Fibroblast of skin of right quadriceps (primary cell): ENCODE measurements at regions not wholly inside any gene's neighbourhood (a gene's known extent, or its start where the extent isn't known, plus 50 kb on each side); places are given as distances from the start of the nearest gene placed in this dataset.
A peak's percentile ranks its signal among the peaks of the same experiment; 100 is the strongest.
"Not testable (repeated sequence)": the region's sequence is repeated elsewhere in the genome, so short reads cannot be mapped to it uniquely, and the experiment has no call there.

Experiments
- DNase-seq: peaks from one replicate; pipeline ENCODE4 v3.0.0-alpha.2; 2013

- DNase-seq = no peak
Observed at GRCh38 chr5:116998024-116998423, 423.4 kb upstream of the SEMA6A start.

DNA sequence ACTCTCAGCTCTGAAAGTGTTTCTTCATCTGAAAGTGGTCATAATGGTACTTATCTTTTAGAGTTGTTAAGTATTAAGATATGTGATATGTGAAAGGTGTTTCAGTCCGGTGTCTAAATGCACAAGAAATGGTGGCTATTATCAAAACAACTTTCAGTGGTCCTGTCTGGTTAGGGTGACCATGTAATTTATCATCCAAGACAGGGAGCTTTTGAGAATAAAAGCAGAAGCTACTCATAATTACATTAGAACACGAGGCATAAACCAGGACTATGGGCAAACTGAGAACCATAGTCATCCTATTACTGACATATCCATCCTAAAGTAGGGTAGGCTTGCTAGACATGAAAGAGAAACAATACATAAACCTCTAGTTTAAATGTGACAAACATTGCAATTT lies 418.1 kb upstream of the SEMA6A start:
- no peak for DNase-seq

- no peak for DNase-seq
Observed at GRCh38 chr5:116989995-116990394, 415.4 kb upstream of the SEMA6A start.

DNA sequence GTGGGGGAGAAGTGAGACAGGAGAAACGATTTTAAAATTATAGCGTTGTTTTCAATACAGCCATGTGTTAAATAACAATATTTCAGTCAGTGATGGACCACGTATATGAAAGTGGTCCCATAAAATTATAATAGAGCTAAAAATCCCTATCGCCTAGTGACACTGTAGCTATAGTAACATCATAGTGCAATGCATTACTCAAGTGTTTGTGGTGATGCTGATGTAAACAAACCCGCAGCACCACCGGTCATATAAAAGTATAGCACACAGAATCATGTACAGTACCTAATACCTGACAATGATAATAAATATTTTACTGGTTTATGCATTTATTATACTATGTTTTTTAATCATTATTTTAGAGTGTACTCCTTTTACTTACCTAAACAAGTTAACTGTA lies 407.4 kb upstream of the SEMA6A start:
- DNase-seq = no peak

GRCh38 chr5:116980581-116980980 lies 406.0 kb upstream of the SEMA6A start:
- no peak for DNase-seq

DNA sequence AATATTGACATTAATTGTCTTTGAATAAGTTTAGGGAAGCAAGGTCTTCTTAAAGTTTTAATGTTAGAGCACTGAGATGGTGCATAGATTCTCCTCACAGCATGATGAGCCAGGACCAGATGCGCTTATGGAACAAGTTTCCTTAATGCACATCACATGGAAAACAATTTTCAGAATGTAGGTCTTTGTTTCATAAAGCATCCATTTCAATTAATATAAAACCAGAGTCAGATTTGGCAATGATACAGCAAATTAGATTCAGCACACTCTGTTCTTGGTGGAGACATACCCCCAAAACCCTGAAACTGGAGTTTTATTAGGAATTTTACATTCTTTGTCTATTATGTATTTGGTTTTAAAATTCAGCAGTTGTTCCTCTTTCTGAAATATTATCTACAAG lies 402.1 kb upstream of the SEMA6A start:
- DNase-seq = no peak

GRCh38 chr5:116971131-116971530 lies 396.5 kb upstream of the SEMA6A start:
- DNase-seq = no peak

- DNase-seq = no peak
Observed at GRCh38 chr5:116970318-116970717, 395.7 kb upstream of the SEMA6A start.

DNA sequence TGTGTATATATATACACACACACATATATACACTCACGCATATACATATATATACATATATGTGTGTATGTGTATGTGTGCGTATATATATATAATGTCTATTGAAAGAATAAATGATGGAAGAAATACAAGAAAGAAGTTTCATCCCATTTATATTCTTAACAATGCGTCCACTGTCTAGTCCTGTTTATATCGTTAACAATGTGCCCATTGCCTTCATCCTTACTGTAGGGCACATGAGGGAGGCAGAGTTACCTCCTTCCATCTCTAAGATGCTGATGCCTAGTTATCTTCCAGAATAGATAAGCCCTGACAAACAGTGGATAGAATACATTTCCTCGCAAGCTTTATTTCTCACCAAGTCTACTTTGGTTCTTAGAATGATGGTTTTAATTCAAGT lies 389.8 kb upstream of the SEMA6A start:
- no peak for DNase-seq

DNA sequence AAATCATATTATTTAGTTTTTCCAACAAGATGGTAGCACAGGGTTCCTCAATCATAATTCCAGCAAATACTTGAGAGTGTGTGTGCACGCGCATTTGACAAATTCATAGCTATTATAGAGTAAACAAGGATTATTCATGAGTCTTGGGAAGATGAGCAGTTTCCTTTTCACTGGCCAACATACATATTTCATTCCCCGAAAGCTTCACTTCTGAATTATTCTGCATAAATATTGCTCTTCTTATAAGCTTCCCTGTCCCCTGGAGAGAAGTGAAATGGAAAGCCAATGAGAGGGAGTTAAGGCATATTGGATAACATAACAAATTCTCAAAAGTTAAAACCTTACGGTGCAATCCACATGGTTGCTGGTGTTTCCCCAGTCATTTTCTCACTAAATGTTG lies 386.4 kb upstream of the SEMA6A start:
- DNase-seq = no peak

DNA sequence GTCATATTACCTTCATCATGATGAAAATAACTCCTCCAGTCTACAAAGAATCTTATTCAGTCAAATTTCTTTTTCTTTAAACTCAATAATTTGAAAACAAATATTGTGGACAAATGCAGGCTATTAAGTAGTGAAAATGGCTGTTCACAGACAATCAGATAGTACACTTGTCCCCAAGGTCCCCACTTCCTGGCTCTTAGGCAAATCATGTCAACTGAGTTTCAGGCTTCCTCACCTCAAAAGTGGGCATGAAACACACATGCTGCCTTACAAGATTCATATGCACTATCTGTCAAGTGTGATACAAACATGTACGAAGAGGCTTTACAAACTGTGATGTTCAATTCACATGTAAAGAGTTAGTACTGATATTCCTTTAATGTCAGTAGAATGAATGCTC lies 385.2 kb upstream of the SEMA6A start:
- DNase-seq = no peak

- no peak for DNase-seq
Observed at GRCh38 chr5:116953251-116953930, 378.8 kb upstream of the SEMA6A start.

- no peak for DNase-seq
Observed at GRCh38 chr5:116951219-116951618, 376.6 kb upstream of the SEMA6A start.

- peak; percentile 23 for DNase-seq
Observed at GRCh38 chr5:116947691-116948528, 373.3 kb upstream of the SEMA6A start.

GRCh38 chr5:116945613-116946382 lies 371.2 kb upstream of the SEMA6A start:
- DNase-seq = not testable (repeated sequence)

DNA sequence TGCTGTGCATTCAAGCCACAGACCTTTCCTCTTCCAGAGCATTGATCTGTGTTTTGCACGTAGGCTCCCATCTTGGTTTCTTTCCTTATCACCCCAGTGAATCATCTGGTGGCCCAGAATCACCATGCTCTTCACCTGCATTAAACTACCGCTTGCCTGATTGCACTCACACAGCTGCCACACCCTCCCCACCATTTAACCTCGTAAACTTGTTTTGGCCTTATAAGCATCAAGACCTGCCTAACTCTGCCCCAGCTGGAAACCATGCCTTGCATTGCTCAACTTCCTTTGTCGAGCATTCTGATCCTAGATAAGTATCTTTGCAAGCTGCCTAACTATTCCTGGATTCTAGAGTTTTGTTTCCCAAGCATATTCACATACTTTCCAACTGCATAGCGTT lies 369.6 kb upstream of the SEMA6A start:
- peak; percentile 31 for DNase-seq

DNA sequence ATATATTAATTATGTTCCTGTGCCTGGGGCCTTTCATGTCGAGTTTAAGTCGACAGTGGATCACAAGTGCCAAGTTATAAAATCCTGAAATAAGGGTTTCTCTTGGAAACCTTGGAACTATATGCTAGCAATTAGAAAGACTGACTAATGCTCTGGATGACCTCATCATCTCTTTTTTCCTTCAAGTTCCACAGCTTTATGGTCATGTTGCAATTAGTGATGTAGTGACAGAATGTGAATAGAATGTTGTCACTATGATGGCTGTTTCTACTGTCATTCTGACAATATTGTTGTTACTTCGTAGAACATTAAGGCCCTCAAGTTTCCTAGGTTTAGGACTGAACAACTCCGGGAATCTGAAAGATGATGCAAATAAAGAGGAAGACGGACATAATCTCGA lies 368.0 kb upstream of the SEMA6A start:
- DNase-seq = peak; percentile 58

- no peak for DNase-seq
Observed at GRCh38 chr5:116939641-116940040, 365.0 kb upstream of the SEMA6A start.

DNA sequence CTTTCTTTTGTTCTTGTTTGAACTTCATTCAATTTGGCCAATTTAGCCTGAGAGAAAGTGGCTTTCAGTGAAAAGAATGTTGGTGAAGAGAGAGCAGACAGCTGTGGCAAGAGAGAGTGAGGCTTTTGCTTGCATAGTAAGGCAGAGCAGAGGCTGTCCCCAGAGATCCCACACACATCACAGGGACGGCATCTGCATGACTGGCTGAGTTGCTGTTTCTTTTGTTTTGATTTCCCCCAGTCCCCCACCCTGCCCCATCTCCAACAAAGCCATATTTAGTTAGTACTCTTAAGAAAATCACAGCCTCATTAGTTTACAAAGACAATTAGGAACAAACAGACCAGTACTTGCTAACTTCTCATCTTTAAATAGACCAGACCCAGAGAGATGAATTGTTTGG lies 363.9 kb upstream of the SEMA6A start:
- DNase-seq = no peak

GRCh38 chr5:116935561-116936162 lies 361.0 kb upstream of the SEMA6A start:
- DNase-seq = no peak

DNA sequence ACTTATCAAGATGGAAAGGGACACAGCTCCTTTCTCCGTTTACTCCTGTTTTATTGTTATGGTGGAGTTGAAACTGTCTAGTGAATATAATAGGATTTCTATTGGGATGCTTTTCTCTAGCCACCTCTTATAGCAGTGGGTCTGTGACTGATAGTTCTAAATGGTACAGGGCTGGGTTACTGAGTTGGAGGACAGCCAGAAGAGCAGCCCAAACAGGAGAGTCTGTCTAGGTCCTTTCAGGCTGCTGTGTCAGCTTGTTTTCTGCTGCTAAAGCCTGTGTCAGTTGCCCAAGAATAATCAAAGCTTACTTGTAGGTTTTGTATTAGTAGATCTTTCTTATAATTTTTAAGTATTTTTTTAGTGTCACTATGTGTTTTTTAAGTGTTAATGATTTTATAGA lies 356.0 kb upstream of the SEMA6A start:
- no peak for DNase-seq

DNA sequence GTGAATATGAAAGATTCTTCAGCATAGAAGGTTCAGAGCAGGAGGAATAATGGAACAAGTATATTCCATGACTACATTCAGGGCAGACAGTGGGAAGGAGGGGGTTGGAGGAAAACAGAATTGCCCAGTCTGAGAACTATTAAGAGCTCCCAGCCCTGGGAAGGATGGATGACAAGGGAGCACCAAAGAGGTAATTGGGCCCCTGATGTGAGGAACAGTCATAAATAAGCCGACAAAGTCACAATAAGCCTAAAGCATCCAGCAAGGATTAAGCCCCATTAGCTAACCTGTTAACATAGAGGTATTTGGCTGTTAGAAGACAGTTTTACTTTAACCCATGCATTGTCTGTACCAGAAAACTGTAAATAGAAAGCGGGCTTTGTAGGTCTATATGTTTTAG lies 348.7 kb upstream of the SEMA6A start:
- DNase-seq = no peak

DNA sequence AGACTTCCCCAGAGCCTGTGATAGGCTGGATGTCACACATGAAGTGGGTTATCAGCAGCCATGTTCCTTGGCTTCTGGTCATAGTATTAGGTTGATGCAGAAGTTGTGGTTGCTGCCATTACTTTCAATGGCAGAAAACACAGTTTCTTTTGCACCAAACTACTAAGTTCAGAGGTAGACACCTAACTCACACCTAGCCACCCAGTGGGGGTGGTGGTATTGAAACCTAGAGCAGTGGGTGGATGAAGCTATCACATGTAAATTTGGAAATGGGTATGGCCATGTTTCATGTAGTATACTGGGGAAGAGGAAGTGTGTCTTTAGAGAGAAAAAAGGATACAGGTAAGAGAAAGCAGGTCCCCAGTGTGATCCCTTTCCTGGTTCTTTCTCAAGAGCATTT lies 347.9 kb upstream of the SEMA6A start:
- DNase-seq = no peak
